ENCODE measurements at regions not wholly inside any gene's neighbourhood (a gene's known extent, or its start where the extent isn't known, plus 50 kb on each side); places are given as distances from the start of the nearest gene placed in this dataset.

- TF ChIP-seq CTCF (IDR thresholded peaks at IDR 0.05) (no peak), POLR2A (IDR thresholded peaks at IDR 0.05) (no peak)
These were observed 97.3 kb downstream of the PPP1R2C start for GRCh38 chrX:42680666-42681065.

Measured in Peyer's patch (tissue), 4 donors.